GM04504 (cell line): ENCODE measurements at regions not wholly inside any gene's neighbourhood (a gene's known extent, or its start where the extent isn't known, plus 50 kb on each side); places are given as distances from the start of the nearest gene placed in this dataset.

Source experiments
- DNase-seq: peaks from one replicate; pipeline ENCODE4 v3.0.0-alpha.2; 2012; ENCODE audit warnings: low read depth

DNA sequence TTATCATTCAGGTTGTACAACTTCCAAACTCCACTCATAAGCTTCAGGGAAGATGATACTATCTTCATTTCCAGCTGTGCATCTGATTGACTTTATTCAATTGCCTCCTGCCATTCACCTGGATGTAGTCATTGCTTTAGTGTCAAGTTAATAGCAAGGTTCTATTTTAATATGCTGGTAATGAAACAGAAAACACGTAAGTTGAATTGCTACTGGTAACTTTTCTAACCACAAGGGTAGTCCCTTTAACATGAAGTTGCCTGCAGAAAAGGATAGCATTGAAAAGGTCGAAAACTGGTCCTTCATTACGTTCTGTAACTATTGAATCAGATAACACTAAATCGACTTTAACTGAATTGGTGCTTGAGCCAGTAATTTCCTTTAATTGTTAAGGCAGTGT is 459.4 kb upstream of the CDH6 start:
- DNase-seq = no peak

DNA sequence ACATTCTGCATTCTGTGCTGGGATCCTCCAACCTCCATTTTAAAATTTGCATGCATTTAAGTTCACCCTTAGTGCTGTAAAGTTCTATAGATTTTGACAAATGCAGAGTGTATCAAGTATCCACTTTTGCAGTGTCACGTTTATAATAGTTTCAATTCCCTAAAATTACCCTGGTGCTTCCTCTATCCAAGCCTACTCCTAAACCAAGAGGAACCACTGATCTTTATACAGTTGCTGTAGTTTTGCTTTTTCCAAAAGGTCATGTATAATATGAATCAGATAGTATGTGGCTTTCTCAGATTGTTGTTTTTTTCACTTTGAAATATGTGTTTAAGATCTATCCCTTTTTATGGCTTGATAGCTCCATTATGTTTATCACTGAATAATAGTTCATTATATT is 468.4 kb upstream of the CDH6 start:
- DNase-seq = no peak

- DNase-seq = no peak
Observed at GRCh38 chr5:30698217-30698616, 495.3 kb upstream of the CDH6 start.

- DNase-seq = no peak
Observed at GRCh38 chr5:30693326-30693725, 500.2 kb upstream of the CDH6 start.

GRCh38 chr5:30690931-30691330 is 502.6 kb upstream of the CDH6 start:
- DNase-seq = no peak

- no peak for DNase-seq
Observed at GRCh38 chr5:30687461-30687860, 506.0 kb upstream of the CDH6 start.

GRCh38 chr5:30686530-30686929 is 507.0 kb upstream of the CDH6 start:
- DNase-seq = no peak

- no peak for DNase-seq
Observed at GRCh38 chr5:30676223-30676840, 517.2 kb upstream of the CDH6 start.

- DNase-seq = no peak
Observed at GRCh38 chr5:30667293-30667692, 526.2 kb upstream of the CDH6 start.

DNA sequence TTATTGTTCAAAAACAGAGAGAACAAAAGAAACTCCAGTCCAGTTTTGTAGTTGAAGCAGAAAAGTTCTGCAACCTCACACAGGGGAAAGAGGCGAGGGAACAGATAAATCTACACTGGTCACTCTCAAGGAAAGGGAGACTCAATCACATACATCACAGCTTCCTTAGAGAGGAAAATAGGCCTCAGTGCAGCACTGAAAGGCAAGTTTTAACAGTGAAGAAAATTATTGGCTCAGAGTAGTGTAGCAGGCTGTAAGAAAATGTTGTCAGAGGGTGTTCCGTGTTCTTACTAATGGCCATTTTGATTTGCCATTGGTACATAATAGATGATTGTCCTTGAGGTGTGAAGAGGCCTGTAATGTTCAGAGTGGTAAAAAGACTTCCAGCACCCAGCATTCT is 530.0 kb upstream of the CDH6 start:
- no peak for DNase-seq

- DNase-seq = no peak
Observed at GRCh38 chr5:30662373-30662772, 531.1 kb upstream of the CDH6 start.

- no peak for DNase-seq
Observed at GRCh38 chr5:30661730-30662129, 531.8 kb upstream of the CDH6 start.

DNA sequence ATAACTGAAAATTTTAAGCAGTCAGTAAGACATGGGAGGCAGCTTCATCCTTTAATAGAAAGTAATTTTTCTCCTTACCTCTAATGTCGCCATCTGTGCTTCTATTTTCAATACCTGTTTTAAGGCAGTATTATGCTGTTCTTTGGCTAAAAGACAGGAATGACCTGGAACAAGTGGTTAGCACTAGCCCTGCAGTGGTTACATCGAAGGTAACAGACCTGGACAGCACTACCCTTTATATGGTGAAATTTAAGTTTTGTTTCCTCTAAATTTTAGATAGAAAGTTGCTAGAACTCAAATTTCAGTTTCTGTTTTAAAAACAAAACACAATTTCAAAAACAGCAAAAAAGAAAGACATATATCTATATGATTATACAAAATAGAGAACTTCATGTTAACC is 534.1 kb upstream of the CDH6 start:
- DNase-seq = no peak

DNA sequence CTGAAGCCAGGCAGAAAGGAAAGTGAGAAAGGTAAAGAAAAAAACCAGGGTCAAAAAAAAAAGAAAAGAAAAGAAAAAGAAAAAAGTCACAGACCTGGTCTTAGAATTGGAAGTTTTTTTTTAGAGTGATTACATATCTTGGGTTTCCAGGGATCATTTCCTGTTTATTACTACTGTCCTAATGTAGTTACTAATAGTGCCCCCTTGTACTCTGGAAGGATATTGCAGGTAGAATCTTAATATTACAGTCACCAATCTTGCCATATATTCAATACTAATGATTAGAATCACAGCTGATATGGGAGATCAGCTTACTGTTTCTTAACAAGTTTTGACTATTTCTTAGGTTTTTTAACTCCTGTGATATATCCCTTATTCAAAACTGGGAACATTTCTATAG is 543.2 kb upstream of the CDH6 start:
- no peak for DNase-seq

DNA sequence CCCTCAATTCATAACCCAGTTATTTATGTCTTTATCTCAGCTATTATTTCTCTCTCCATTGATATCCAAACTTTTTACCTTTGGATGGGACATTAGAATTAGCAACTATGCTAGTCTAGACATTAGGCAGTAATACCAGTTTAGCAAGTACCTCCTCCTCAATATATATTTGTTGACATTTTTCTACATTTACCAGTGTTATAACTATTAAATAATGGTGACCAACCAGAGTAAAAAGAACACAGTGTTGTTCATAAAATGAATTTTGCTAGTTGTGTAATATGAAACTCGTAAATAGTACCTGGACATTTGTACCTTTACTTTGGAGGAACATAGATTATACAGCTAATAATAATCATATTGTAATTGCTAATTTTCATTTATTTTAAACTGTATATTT is 554.6 kb upstream of the CDH6 start:
- DNase-seq = no peak

GRCh38 chr5:30627945-30628344 is 565.5 kb upstream of the CDH6 start:
- DNase-seq = no peak

GRCh38 chr5:30626557-30626956 is 566.9 kb upstream of the CDH6 start:
- no peak for DNase-seq

DNA sequence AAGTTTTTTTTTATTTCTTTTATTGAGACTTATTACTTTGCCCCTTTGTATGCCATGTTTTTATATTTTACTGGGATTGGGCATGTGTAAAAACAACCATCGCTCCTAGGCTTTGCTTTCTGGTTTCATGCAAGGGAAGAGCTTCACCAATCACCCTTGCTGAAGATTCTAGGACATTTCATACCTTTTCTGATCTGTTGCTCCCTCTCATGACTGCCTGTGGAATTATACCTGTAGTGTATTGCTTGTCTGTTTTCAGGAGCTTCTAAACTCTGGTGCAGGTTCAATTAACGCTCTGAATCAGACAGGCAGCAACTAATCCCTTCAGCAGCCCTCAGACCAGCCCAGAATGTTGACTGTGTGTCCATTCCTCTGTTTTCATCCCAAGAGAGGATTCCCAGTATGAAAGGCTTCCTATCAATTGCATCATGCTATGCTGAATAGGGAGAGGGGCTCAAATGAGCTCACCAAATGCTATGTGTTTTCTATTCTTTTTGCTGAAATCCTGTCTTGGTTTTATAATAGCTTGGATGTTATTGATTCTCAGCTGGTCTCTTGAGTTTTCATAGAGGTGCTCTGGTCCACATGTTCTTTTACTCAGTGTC is 572.9 kb upstream of the CDH6 start:
- no peak for DNase-seq

DNA sequence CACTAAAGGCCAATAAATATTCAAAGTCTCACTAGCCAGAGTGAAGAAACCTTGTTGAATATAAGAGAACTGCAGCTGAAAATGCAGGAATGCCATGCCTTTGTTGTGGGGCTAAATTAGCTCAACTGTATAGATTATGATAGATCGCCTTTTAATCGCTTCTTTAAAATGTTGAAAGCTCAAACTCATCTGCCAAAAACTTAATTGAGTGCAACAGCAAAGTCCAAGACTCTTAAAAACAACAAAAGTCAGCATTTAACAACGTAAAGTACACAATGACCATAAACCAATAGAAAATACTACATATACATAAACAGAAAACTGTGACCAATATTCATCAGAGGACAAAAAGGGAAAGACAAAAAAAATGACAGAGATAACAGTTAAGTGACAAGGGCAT is 585.0 kb upstream of the CDH6 start:
- no peak for DNase-seq

DNA sequence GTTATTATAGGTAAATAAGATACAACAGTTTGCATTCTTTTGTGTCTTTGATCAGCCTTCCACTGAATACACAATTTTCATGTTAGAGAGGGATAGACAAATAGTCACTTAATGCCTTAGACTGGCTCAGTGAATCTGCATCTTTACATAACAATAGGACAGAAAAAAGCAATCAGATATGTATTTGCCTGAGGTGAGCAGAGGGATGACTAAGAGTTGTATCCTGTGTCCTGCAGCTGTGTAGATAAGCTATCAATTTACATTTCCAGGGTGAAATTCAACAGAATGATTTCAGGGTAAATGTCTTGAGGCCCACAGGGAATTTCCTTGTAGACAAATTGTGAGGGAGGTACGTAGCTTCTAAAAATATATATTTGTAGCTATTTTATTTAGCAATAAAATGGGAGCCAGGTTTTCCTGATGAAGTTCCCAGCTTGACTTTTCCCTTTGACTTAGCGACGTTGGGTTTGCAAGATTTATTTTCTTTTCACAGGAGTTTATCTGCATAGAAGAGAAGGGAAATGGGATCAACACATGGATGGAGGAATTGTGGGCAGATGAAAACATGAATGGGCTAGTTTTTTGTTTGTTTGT is 586.1 kb upstream of the CDH6 start:
- no peak for DNase-seq

- DNase-seq = no peak
Observed at GRCh38 chr5:30605693-30606268, 587.7 kb upstream of the CDH6 start.

DNA sequence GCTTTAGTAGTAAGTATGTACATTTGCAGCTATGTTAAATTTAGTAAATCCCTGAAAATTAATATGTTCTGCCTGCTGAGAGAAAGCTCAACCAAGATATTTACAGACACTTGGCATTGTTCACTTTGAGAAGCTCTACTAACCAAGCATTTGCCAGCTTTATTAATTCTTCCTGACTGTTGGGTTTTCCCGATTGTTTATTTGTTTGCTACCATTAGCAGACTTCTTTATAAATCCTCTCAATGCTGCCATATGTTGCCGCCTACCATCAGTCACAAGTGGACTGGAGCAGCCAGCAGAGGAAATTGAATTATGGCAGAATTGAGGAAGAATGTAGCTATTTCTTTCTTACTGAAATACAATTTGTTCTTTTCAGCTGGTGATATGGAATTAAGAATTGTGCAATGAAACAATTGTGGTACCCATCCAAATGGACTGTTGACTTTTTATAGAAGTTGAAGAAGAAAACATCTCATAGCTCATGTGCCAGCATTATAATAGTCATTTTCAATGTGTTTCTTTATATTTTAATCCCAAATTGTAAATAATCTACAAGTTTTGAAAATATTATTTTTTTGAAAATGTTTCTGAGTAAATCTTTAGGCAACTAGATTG is 588.7 kb upstream of the CDH6 start:
- no peak for DNase-seq

DNA sequence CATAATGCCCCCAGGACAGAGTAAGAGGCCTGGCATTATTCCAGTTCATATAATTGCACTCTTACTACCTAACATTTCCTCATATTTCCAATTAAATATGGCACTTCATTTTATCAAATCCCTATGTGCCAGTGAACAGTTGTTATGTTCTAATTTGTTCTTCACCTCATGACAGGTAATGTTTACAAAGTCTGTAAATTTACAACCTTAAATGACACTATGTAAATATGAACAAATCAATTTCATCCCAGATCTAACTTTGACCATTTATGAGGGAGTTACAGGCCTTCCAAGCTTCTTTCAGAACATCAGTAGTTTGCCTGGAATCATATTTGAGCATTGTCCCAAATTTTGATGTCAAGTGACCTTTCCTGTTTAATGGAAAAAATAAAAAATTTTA is 592.6 kb upstream of the CDH6 start:
- DNase-seq = no peak
